IMR-90 (cell line): ENCODE measurements at regions not wholly inside any gene's neighbourhood (a gene's known extent, or its start where the extent isn't known, plus 50 kb on each side); places are given as distances from the start of the nearest gene placed in this dataset.

Source experiments
- ATAC-seq: fragments of 200-7000 bp; cut with Tn5 transposase; 2 replicates; pipeline ENCODE4 v1.9.1; 2020; ENCODE audit warnings: low read depth, mild to moderate bottlenecking, moderate library complexity
- BruUV-seq: library from RNA; stranded (reverse); fragments of 400-500 nt; replicated peaks from 2 replicates; lab custom pipeline; 2021; lab: Mats Ljungman, UMichigan
- CTCF ChIA-PET: fragments of 300-600 bp; formaldehyde crosslinking; extraction: SDS; loops from one replicate; lab custom pipeline; 2021; ENCODE audit warnings: antibody characterized with exemption; lab: Yijun Ruan, JAX
- POLR2A ChIA-PET: fragments of 300-600 bp; sonication (Branson Sonifier 250); formaldehyde crosslinking; loops from one replicate; lab custom pipeline; 2022; ENCODE audit warnings: antibody characterized with exemption; ENCODE audit not compliant: unreplicated experiment; lab: Charles Lee
- DNase-seq: peaks from one replicate; pipeline ENCODE4 v3.0.0; 2013
- H2AFZ ChIP-seq: replicated peaks from 2 replicates; pipeline ENCODE3; 2013; ENCODE audit warnings: low read length, mild to moderate bottlenecking; ENCODE audit not compliant: poor library complexity
- H2AK5ac ChIP-seq: 2 replicates; pipeline ENCODE4 v1.6.1; 2013; ENCODE audit warnings: low read depth, low read length, inconsistent platforms
- H2AK9ac ChIP-seq: replicated peaks from 2 replicates; pipeline ENCODE3; 2013; ENCODE audit warnings: mild to moderate bottlenecking, low read depth, low read length, moderate library complexity; ENCODE audit not compliant: poor library complexity
- H2BK120ac ChIP-seq: 2 replicates; pipeline ENCODE4 v1.6.1; 2013; ENCODE audit warnings: low read depth, low read length, inconsistent platforms
- H2BK15ac ChIP-seq: 3 replicates; pipeline ENCODE4 v1.6.1; 2013; ENCODE audit warnings: low read depth, low read length, inconsistent platforms
- H2BK20ac ChIP-seq: 2 replicates; pipeline ENCODE4 v1.6.1; 2013; ENCODE audit warnings: low read depth, mild to moderate bottlenecking, inconsistent platforms, low read length, moderate library complexity
- H2BK5ac ChIP-seq: 2 replicates; pipeline ENCODE4 v1.6.1; 2013; ENCODE audit warnings: mild to moderate bottlenecking, low read depth, low read length, inconsistent platforms; ENCODE audit not compliant: poor library complexity, severe bottlenecking
- H3K14ac ChIP-seq: replicated peaks from 2 replicates; pipeline ENCODE4 v1.6.1; 2013; ENCODE audit warnings: low read depth, low read length, inconsistent platforms
- H3K18ac ChIP-seq: 2 replicates; pipeline ENCODE4 v1.6.1; 2013; ENCODE audit warnings: low read depth, low read length, control low read depth
- H3K23ac ChIP-seq: 2 replicates; pipeline ENCODE4 v1.6.1; 2013; ENCODE audit warnings: low read depth, low read length, inconsistent platforms
- H3K27ac ChIP-seq: 2 replicates; pipeline ENCODE4 v1.5.1; 2013; ENCODE audit warnings: mild to moderate bottlenecking, control low read depth, low read length; ENCODE audit not compliant: insufficient read depth
- H3K27me3 ChIP-seq: 2 replicates; pipeline ENCODE4 v1.6.1; 2013; ENCODE audit warnings: low read length; ENCODE audit not compliant: control insufficient read depth, insufficient read depth
- H3K36me3 ChIP-seq: 2 replicates; pipeline ENCODE4 v1.6.1; 2013; ENCODE audit warnings: low read length, mixed read lengths; ENCODE audit not compliant: control insufficient read depth, insufficient read depth
- H3K4ac ChIP-seq: 2 replicates; pipeline ENCODE4 v1.6.1; 2013; ENCODE audit warnings: low read depth, low read length, inconsistent platforms
- H3K4me1 ChIP-seq: 2 replicates; pipeline ENCODE4 v1.6.1; 2013; ENCODE audit warnings: low read length, mixed read lengths; ENCODE audit not compliant: control insufficient read depth, insufficient read depth
- H3K4me2 ChIP-seq: 2 replicates; pipeline ENCODE4 v1.6.1; 2013; ENCODE audit warnings: low read depth, mild to moderate bottlenecking, control low read depth, low read length, moderate library complexity
- H3K4me3 ChIP-seq: 2 replicates; pipeline ENCODE4 v1.5.1; 2013; ENCODE audit warnings: low read depth, mild to moderate bottlenecking, control low read depth, low read length, moderate library complexity; ENCODE audit not compliant: insufficient read depth
- H3K56ac ChIP-seq: 2 replicates; pipeline ENCODE4 v1.6.1; 2013; ENCODE audit warnings: low read length, inconsistent platforms; ENCODE audit not compliant: insufficient read depth; ENCODE audit errors: extremely low read depth
- H3K79me1 ChIP-seq, 2 experiments: 2 replicates each; pipeline ENCODE4 v1.6.1; 2013; ENCODE audit warnings: low read length in 2 of 2, inconsistent platforms in 1 of 2, low read depth in 1 of 2
- H3K9ac ChIP-seq: 2 replicates; pipeline ENCODE4 v1.6.1; 2013; ENCODE audit warnings: low read depth, low read length, control low read depth
- H3K9me1 ChIP-seq: 2 replicates; pipeline ENCODE4 v1.6.1; 2013; ENCODE audit warnings: low read length, inconsistent platforms; ENCODE audit not compliant: insufficient read depth
- H3K9me3 ChIP-seq: 2 replicates; pipeline ENCODE4 v1.6.1; 2013; ENCODE audit warnings: low read length; ENCODE audit not compliant: control insufficient read depth, insufficient read depth
- H4K20me1 ChIP-seq: 2 replicates; pipeline ENCODE4 v1.6.1; 2013; ENCODE audit warnings: low read length, inconsistent platforms; ENCODE audit not compliant: insufficient read depth
- H4K5ac ChIP-seq: 2 replicates; pipeline ENCODE4 v1.6.1; 2013; ENCODE audit warnings: mild to moderate bottlenecking, low read depth, low read length, control low read depth
- H4K8ac ChIP-seq, 2 experiments: 2 replicates each; pipeline ENCODE4 v1.6.1; 2013; ENCODE audit warnings: low read depth in 2 of 2, low read length in 2 of 2, control low read depth in 1 of 2, inconsistent platforms in 1 of 2
- H4K91ac ChIP-seq: 2 replicates; pipeline ENCODE4 v1.6.1; 2013; ENCODE audit warnings: low read depth, low read length, inconsistent platforms; ENCODE audit not compliant: insufficient read depth
- CEBPB ChIP-seq: IDR thresholded peaks from 2 replicates; pipeline ENCODE4 v1.6.1; 2012; ENCODE audit warnings: low read depth, low read length, improper control_type of control experiment
- POLR2A ChIP-seq: IDR thresholded peaks from 2 replicates; pipeline ENCODE4 v1.6.1; 2012; ENCODE audit warnings: mild to moderate bottlenecking, low read depth, low read length
- RCOR1 ChIP-seq: IDR thresholded peaks from 2 replicates; pipeline ENCODE4 v1.6.1; 2012; ENCODE audit warnings: mild to moderate bottlenecking, low read length, improper control_type of control experiment; ENCODE audit not compliant: insufficient replicate concordance
- SMC3 ChIP-seq: fragments of 150-350 bp; IDR thresholded peaks from 2 replicates; pipeline ENCODE4 v1.6.1; 2016; ENCODE audit warnings: low read depth, mild to moderate bottlenecking, antibody characterized with exemption, low read length, moderate library complexity
- whole genome bisulfite sequencing, 2 experiments: methylation state at CpG; one replicate each; pipeline versions ENCODE4 v1.1.5 to v1.1.7; 2013; ENCODE audit warnings: missing lambda C conversion rate in 2 of 2; ENCODE audit not compliant: insufficient read length in 1 of 2; ENCODE audit errors: extremely low coverage in 2 of 2; 5-methylcytosine and 5-hydroxymethylcytosine counted together
- dilution Hi-C: fragments of 300-500 bp; cut with HindIII; formaldehyde crosslinking; loops from one replicate; pipeline ENCODE4 v1.14.3; 2018; ENCODE audit warnings: low sequenced_read_pairs; ENCODE audit not compliant: unreplicated experiment
- in situ Hi-C: fragments of 300-500 bp; cut with MboI; formaldehyde crosslinking; loops from 3 replicates; pipeline ENCODE4 v1.14.3; 2019; ENCODE audit warnings: low sequenced_read_pairs, inconsistent platforms, mixed read lengths
- intact Hi-C: fragments of 100-400 bp; cut with micrococcal nuclease; formaldehyde crosslinking; loops from 2 replicates; pipeline ENCODE4 v1.10.0; 2022

DNA sequence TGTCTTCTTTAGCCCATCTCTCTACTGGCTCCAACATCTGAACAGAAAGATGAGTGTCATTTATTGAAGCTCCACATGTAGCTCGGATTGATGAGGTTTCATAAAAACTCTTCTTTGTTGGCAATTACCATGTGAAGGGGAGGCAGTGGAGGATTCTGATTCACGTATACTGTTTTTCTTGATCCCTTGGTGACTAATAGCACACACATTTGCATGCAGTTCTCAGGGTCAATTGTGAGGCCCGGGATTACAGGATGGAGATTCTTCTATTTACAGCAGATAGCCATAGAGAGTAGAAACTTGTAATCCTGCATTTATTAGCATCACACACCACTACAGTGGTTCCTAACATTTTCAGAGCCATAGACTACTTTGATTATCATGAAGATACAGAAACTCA lies 133.2 kb upstream of the MARCHF11 start:
- Histone ChIP-seq H2AFZ (no peak overlapping the region), H2BK5ac (no peak overlapping the region), H3K36me3 (no peaks in the 10 kb centered on the region), H2BK120ac (no peak overlapping the region), H2AK5ac (no peak overlapping the region), H2BK20ac (no peak overlapping the region), H3K27me3 (no peaks in the 10 kb centered on the region), H3K4me1 (no peaks in the 10 kb centered on the region), H2BK15ac (no peak overlapping the region), H4K20me1 (no peaks in the 10 kb centered on the region), H3K4me3 (no peak overlapping the region), H3K4ac (no peak overlapping the region), H3K14ac (no peak overlapping the region), H4K8ac (no peak overlapping the region), H3K79me1 (no peaks in the 10 kb centered on the region), H3K9ac (no peak overlapping the region), H3K56ac (no peak overlapping the region), H4K91ac (no peak overlapping the region), H3K9me3 (no peaks in the 10 kb centered on the region), H3K4me2 (no peak overlapping the region), H2AK9ac (no peak overlapping the region), H3K27ac (no peak overlapping the region), H3K18ac (no peak overlapping the region), H3K9me1 (no peaks in the 10 kb centered on the region), H4K5ac (no peak overlapping the region), H3K23ac (no peak overlapping the region)
- ATAC-seq (no peak), DNase-seq (peak; percentile 0)
- ChIA-PET CTCF (no interaction called here), POLR2A (no interaction called here)
- dilution Hi-C loops = no loop called here
- BruUV-seq = no TSS peak
- TF ChIP-seq RCOR1 (no peak), SMC3 (no peak), CEBPB (no peak), POLR2A (no peak)
- no CpG with 5 or more reads among the region's 3 CpGs for WGBS, 2 experiments
- in situ Hi-C loops = no loop called here
- intact Hi-C loops = no loop called here
